ENCODE measurements at regions not wholly inside any gene's neighbourhood (a gene's known extent, or its start where the extent isn't known, plus 50 kb on each side); places are given as distances from the start of the nearest gene placed in this dataset.

DNA sequence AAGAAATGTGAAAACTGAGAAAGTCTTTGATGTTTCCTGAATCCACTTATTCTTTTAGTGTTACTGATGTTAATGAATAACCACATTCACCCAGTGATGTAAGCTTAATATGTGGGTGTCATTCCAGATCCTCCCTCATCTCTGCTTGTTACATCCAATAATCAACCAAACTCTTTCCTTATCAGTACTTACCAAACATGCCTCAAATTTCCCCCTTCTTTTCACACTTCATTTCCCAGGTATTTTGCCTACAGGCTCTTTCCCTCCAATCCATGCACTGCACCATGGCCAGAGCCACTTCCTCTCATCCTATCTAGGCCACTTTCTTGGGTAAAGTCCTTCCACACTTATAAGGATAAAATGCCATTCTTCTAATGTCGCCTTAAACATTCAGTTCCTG, 451.5 kb downstream of the NPIPA7 start (continued):
- no peak for TF ChIP-seq CTBP2 (IDR thresholded peaks at IDR 0.05; ENCODE audit: borderline replicate concordance, insufficient read depth, insufficient read length, low read length)

Data from H1 (cell line).